C4-2B (cell line): ENCODE measurements at regions not wholly inside any gene's neighbourhood (a gene's known extent, or its start where the extent isn't known, plus 50 kb on each side); places are given as distances from the start of the nearest gene placed in this dataset.
"Not testable (repeated sequence)": the region's sequence is repeated elsewhere in the genome, so short reads cannot be mapped to it uniquely, and the experiment has no call there.

Experiments used
- H3K27ac ChIP-seq: fragments of 450-650 bp; 2 replicates; pipeline ENCODE4 v1.5.1; 2017
- CTCF ChIP-seq: fragments of 450-650 bp; conservative IDR thresholded peaks from 2 replicates; pipeline ENCODE4 v1.5.1; 2017; ENCODE audit warnings: mild to moderate bottlenecking
- ZFX ChIP-seq: fragments of 450-650 bp; IDR thresholded peaks from 2 replicates; pipeline ENCODE4 v1.6.1; 2017

- no peak overlapping the region for H3K27ac ChIP-seq
- TF ChIP-seq ZFX (no peak), CTCF (no peak)
Measured at GRCh38 chr15:91635641-91636040, 217.9 kb upstream of the SLCO3A1 start.

- TF ChIP-seq CTCF (no peak), ZFX (no peak)
Measured at GRCh38 chr15:91649016-91649415, 204.5 kb upstream of the SLCO3A1 start.

GRCh38 chr15:91649831-91650321, 203.6 kb upstream of the SLCO3A1 start:
- no peak overlapping the region for H3K27ac ChIP-seq
- TF ChIP-seq ZFX (no peak), CTCF (no peak)

More at GRCh38 chr15:91649016-91649415, 204.5 kb upstream of the SLCO3A1 start:
- H3K27ac ChIP-seq, result no peak overlapping the region

- TF ChIP-seq CTCF, result no peak
Measured at GRCh38 chr15:91651251-91651650, 202.3 kb upstream of the SLCO3A1 start.

GRCh38 chr15:91652610-91653207, 200.8 kb upstream of the SLCO3A1 start:
- no peak for TF ChIP-seq CTCF
- no peak for TF ChIP-seq ZFX
- H3K27ac ChIP-seq, result no peak overlapping the region

More at GRCh38 chr15:91651251-91651650, 202.3 kb upstream of the SLCO3A1 start:
- H3K27ac ChIP-seq, result no peak overlapping the region

GRCh38 chr15:91655563-91656290, 197.8 kb upstream of the SLCO3A1 start:
- not testable (repeated sequence) for H3K27ac ChIP-seq

GRCh38 chr15:91660174-91660649, 193.3 kb upstream of the SLCO3A1 start:
- TF ChIP-seq CTCF (peak; percentile 20), ZFX (no peak)
- no peak overlapping the region for H3K27ac ChIP-seq
